Heart left ventricle (tissue), 13 donors: ENCODE measurements at regions not wholly inside any gene's neighbourhood (a gene's known extent, or its start where the extent isn't known, plus 50 kb on each side); places are given as distances from the start of the nearest gene placed in this dataset.

Source experiments
- CTCF ChIP-seq, 12 donors: fragments of 200-600 bp; sonication (generic) in 4 of 12; IDR thresholded peaks; one replicate each; pipeline versions ENCODE4 v1.5.0 to v1.8.0; 2018 to 2022; ENCODE audit warnings: antibody characterized with exemption in 12 of 12, mild to moderate bottlenecking in 5 of 12
- POLR2A ChIP-seq, 2 donors: fragments of 450-650 bp; IDR thresholded peaks; one replicate each; pipeline ENCODE4 v1.6.1; 2017; ENCODE audit warnings: antibody characterized with exemption in 2 of 2, mild to moderate bottlenecking in 2 of 2, moderate library complexity in 2 of 2
- donor health status: ischemic (EF 13 %, LVEDD 7.1; RV severe dilation, severe dysfunction).
- donor health status: DM: no; HTN: yes; CAD: no.
- donor health status: DM: no; HTN: no; CAD: no.
- donor health status: ischemic (EF 25% LVEDD 6.9; RV normal size, moderate dysfunction).
- donor health status: ischemic (EF 25% LVEDD 5.7; RV mildly dilated, moderate dysfunction).
- donor health status: ischemic (EF 35%, LVEDD 5.7; RV mildly dilated, moderate dysfunction).
- donor health status: nonischemic (EF 11% LVEDD 7.7; RV severe dilation, severe dysfunction).
- donor health status: DM: yes; HTN: yes; CAD: no.
- donor health status: PGD.
- donor health status: ischemic (EF 29% LVEDD 5.4; RV normal size, mild dysfunction).
- donor health status: nonischemic (EF 23%, LVEDD 6.1; RV moderate dilation, normal function).

- TF ChIP-seq CTCF (IDR thresholded peaks at IDR 0.05), result no peak
- no peak for TF ChIP-seq POLR2A (IDR thresholded peaks at IDR 0.05)
Observed at GRCh38 chr4:151566053-151566452, 157.1 kb downstream of the FHIP1A start.
